HG02798 (cell line): ENCODE measurements at regions not wholly inside any gene's neighbourhood (a gene's known extent, or its start where the extent isn't known, plus 50 kb on each side); places are given as distances from the start of the nearest gene placed in this dataset.
"Not testable (repeated sequence)": the region's sequence is repeated elsewhere in the genome, so short reads cannot be mapped to it uniquely, and the experiment has no call there.

Source experiments
- ATAC-seq: cut with Tn5 transposase; IDR thresholded peaks from one replicate; pipeline ENCODE4 v1.9.1; 2021; ENCODE audit warnings: mild to moderate bottlenecking; ENCODE audit not compliant: unreplicated experiment, poor library complexity

DNA sequence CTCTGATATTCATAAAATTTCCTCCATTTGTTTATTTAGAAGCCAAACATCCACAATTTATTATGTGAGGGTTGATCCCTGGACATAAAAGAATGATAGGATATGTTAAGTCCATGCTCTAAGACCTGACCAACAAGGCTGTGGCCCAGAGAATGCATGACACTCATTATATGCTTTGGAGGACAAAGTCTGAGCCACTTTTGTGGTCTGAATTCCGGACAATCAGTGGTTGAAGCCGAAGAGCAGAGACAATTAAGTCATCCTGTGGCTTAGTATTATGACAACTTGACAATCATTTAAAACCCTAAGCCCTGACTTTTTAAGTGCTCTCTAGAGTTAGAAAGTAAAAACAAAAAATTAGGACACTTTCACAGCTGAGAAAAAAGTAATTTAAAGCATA is 483.3 kb downstream of the PLCL1 start:
- no peak for ATAC-seq

DNA sequence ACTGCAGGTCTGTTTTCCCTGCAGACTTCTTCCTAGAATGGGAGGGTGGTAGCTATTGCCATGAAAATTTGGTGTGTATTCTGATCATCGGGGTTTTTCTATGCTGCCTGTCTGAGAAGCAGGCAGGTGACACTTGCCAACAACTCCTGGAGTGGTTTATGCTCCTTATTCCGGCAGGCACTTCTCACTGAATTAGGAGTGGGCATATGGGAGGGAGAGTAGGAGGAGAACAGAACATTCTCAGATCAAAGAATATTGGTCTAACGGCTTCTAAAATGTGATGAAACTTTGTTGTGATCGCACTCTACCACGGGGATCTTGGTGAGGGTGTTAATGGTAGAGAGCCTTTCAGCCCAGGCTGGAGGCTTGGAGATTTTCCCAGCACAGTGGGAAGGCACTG is 480.8 kb downstream of the PLCL1 start:
- no peak for ATAC-seq

DNA sequence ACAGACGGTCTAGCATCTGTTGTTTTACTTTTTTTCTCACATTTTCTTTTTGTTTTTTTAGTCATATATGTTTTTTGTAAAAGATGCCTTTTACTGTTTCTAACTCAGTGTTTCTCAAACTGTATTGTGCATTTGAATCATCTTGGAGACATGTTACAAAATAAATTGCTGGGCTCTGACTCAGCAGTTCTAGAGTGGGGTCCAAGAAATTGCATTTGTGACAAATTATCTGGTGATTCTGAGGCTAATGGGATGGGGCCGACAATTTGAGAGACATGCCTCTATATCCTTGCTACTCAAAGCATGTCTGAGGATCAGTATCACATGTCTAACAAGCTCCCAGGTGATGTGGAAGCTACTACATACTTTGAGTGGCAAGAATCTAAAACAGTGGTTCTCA is 478.8 kb downstream of the PLCL1 start:
- no peak for ATAC-seq

DNA sequence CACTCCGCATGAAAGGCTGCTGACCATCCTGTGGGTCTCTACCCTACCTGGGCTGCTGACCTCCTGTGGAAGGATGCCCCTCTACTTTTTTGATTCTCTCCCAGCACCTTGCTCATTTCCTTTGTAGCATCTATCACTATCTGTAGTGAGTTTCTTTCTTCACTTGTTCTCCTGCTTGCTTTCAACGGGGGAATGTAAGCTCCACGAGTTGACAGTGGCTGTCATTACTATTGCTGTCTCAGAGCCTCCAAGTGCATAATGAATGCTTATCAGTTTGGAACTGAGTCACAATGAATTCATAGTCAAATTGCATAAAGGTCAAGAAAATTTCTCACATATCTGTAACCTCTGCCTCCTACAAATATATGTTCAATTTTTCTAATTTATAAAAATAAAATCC is 477.7 kb downstream of the PLCL1 start:
- no peak for ATAC-seq

DNA sequence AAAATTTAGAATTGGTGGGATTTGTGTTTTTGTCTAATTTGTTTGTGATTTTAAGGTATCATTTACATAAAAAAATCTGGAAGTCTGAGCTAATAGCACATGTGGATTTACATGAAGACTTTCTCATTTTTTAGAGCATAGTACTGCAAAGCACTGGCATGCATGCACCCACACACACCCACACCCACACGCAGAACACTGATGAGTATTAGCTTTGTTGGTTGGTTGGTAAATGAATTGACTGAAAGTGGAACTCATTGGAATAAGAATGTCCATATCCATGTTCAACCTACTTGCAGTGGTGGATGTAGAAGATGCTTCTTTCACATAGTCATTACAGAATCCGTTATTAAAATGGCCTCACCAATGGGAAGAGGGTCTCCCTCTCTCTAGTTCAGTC is 475.8 kb downstream of the PLCL1 start:
- no peak for ATAC-seq

DNA sequence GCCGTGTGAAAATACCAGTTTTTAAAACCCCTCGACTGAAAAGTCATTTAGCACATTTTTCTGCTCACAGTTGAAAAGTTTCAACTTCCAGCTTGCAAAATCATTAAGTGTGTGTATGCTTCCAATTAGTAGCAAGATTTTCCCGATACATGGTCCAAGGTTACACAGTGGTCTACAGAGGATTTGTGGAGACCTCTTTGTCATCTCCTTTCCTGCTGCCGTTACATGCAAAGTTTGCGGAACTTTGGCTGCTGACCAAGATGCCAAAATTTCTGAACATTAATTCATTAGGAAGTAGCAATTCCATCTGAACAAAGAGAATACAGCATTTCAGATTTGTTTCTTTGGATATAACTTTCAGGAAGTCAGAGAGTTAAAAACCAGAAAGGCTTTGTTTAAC is 474.6 kb downstream of the PLCL1 start:
- ATAC-seq = no peak

DNA sequence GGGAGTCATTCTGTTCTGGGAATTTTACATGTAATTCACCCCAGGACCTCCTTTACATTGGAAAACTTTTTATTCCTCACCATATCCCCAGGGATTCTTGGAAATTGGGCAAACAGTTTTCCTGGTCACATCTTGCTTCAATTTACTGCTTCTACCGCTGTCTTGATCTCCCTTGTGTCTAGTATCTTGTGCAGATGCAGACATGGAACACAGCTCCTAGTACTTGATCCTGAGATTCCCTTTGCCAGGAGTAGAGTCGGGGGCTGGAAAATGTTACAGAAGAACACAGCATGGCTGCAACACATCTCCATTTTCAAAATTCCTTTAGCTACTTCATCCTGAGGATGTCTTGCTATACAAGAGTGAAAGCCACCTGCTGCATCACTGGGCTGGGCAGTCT is 472.8 kb downstream of the PLCL1 start:
- no peak for ATAC-seq

DNA sequence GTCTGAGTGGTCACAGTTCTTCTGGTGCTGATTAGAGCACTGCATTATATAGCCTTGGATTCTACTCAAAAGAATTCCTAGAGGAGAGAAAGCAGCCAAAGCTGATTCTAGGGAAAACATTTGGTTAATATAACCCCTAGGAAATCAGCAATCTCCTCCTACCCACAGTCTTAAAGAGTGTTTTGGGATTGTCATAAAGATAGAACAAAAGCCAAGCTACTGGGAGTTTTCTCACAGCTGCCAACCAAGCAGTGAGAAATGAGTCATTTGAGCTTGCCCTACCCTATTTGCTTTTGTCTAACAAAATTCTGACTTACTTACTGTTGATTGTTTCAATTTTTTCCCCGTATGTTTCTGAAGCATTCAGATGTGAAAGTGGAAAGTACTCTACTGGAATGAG is 469.3 kb downstream of the PLCL1 start:
- ATAC-seq = no peak

DNA sequence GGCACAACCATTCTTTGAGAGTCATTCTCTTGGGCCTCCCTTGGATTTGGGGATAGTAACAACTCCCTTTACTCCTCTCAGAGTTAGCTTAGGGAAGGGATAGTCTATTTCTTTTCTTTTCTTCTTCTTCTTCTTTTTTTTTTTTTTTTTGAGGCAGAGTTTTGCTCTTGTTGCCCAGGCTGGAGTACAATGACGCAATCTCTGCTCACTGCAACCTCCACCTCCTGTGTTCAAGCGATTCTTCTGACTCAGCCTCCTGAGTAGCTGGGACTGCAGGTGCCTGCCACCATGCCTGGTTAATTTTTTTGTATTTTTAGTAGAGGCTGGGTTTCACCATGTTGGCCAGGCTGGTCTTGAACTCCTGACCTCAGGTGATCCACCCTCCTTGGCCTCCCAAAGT is 465.8 kb downstream of the PLCL1 start:
- not testable (repeated sequence) for ATAC-seq

DNA sequence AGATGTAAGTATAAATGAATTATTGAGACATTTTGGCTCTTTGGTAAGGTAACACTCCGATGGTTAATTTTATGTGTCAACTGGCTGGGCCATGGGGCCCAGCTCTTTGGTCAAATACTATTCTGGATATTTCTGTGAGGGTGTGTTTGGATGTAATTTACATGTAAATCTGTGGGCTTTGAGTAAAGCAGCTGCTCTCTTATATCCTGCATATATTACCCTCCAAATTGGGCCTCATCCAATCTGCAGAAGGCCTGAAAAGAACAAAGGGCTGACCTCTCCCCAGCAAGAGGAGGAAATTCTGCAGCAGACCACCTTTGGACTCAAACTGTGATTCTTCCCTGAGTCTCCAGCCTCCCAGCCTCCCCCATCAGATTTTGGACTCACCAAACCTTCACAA is 464.1 kb downstream of the PLCL1 start:
- ATAC-seq = no peak

DNA sequence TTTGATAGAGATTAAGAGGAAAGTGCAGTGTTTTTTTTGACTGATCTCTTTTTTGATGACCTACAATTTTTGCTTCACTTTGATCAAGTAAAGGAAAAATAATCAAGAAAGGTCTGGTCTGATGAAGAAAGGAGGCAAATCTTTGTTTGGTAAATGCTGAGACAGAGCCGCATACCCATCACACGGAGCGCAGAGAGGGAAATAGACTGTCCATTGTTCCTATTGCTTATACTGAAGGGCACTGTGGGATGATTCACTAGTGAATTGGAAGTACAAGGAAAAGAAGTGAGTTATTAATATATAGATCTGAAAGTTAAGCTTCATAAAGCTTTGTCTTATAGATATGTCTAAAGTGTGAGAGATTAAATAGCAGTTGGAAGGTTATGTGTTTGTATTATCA is 455.1 kb downstream of the PLCL1 start:
- no peak for ATAC-seq

DNA sequence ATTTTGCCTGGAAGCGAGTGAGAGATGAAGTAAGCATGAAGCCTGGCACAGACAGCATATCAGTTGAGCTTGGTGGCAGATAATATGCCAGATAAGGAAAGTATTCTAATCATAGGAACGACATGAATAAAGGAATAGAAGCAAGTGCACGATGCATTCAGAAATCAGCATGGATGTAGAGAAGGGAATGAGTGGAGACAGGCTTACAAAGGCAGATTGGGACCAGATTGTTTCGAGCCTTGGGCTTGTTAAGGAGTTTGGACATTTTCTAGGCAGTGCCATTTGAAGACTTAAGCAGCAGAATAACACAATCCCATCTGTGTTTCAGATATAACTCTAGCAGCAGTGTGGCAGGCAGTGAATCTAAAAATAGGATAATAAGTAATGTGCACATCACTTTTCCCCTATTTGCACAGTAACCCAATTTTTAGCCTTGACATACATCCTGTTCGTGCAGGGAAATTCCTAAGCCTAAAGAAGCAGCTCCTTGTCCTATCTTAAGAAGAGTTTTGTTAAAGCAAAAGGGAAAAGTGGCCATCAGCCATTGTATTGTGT is 450.2 kb downstream of the PLCL1 start:
- no peak for ATAC-seq

DNA sequence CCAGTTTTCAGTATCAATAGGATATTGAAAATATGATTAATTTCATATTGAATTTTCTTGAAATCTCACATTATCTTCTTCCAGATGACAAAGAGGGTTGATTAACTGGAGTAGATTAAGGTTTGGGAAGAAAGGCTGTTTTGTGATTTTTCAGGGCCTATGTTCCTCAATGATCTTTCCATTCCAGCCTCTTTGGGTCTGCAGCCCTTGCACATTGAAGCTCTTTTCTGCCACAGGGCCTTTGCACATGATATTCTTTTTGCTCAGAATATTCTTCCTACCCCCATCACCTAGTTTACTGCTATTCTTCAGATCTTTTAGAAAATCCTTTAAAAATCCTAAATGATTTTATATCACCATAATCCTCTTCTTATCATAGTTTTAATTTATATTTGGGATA is 449.6 kb downstream of the PLCL1 start:
- ATAC-seq = no peak

DNA sequence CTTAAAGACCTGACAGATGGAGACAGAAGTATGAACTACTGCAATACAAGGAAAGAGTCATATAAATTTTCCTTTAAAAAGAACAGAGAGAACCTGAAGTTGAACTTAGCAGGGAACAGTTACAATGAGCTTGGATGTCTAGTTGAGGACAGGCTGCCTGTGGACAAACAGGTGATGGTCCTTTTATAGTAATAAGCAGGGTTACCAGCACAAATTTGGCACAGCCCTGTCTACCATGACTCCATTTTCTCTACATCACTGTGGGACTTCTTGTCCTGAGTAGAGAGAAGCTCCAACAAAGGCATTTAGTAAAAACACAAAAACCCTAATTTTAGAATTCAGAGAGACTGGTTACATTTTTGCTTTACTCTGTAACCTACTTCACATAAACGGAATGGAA is 448.1 kb downstream of the PLCL1 start:
- no peak for ATAC-seq

DNA sequence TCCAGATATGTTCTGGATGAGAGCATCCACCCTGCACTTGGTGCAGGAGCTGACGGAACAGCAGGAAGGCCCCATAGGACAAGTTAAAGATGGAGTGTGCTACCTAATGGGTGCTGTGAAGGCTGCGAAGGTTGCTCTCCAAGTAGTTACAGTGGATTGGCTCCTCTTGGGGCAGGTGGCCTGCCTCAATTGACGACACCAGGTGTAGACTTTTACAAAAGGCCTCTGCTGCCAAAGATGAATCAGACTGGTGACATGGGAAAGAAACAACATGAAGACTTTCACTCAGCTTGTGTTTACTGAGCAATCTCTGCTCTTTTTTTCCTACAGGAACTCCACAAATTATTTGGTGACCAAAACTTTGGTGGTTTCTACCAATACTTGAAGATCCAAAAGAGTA is 437.7 kb downstream of the PLCL1 start:
- no peak for ATAC-seq

DNA sequence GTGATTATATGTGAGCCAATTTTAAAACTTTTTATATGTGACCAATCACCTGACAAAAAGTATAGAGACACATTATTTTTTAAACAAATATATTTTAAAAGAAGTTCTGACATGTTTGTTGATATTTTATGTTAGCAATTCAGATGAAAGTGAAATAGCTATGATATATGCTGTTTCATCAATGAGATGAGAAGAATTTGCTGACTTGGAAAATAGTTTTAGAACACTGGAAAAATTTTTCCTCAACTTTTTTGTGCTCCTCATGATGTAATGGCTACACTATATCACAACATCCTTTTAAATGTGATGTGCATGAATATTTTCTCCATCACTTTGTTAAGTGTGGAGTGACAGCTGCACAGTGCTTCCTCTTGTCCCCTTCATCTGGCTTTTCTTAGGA is 434.0 kb downstream of the PLCL1 start:
- no peak for ATAC-seq

DNA sequence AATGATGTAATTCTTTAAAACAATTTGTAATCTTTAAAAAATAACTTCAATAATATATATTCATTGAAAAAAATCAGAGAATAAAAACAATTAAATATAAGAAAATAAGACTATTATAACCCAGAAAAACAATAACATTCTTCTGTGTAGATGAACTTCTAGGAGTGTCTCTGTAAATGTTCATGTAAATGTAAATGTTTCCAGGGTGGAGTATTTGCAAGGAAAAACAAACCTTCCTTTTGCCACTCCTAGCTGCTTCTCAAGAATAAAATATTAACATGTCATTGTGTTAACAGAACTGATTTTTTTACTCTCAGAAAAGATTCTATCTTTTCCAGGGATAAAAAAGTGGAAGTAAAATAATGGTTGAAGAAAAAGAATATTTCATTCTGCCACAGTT is 431.9 kb downstream of the PLCL1 start:
- ATAC-seq = no peak

DNA sequence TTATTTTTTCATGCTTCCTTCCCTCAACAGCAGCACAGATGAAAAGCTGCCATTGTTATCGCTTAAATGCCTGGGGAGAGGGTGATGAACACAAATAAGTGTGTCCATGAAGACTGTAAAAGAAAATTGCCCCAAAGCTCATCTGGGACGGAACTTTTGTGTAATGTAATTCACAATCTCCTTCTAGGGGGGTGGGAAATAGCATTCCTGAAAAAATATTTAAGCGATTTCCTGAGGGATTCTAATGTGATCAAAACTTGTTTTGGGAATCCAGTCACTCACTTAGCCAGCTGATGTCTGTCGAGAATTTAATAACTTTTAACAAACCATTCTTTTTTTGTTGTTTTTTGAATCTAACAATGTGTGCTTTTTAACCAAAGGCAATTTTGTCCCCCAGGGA is 427.9 kb downstream of the PLCL1 start:
- no peak for ATAC-seq

DNA sequence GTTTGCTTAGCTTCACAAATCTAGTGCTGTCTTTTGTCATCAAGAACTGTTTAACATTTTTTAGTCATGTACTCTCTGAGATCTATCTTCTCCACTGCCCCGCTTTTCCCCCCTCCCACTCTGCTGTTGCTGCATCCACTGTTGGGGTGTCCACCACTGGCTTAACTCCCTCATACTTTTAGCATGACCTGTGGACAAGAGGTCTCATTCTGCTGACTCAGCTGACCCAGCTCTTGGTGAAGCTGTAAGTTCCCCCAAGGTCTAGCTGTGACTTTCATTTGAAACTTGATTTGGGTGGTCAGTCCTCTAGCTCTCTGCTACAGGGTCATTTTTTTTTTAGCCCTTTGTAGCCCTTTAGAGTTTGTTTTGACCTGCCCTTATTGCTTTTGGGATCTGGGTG is 427.2 kb downstream of the PLCL1 start:
- no peak for ATAC-seq

DNA sequence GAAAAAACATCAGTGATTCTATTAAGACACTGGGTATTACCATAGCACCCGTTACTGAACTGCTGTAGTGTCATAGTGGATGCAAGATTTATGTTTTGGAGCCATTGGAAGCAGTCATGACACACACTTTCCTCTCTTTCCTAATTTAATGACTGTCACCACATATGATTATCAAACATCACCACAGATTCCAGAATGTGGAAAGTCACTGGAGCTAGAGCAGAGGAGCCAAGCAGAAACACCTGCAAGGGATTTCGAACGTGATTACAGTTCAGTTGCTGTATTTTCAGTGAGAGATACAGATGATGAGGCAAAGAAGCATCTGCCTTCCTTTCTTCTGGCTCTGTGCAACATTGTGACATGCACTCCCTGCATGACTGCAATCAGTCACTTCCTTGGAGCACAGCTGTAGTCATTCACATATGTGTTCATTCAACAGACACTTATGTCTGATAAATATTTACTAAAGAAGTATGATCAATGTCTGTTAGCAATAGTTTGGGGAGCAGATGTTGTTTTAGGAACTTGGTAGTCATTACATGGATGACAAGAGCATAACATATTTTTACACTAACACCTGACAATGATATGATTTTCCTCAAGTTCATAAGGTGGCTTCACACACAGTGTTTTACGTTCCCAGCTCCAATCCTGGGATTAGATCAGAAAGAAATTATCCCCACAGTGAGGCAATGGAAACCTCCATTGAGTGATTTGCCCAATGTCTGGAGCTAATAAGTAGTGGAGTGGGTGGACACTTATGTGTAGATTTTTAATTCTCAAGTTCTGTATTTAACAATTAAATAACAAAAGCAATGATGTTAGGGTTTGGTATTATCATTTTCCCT is 416.6 kb downstream of the PLCL1 start:
- no peak for ATAC-seq

DNA sequence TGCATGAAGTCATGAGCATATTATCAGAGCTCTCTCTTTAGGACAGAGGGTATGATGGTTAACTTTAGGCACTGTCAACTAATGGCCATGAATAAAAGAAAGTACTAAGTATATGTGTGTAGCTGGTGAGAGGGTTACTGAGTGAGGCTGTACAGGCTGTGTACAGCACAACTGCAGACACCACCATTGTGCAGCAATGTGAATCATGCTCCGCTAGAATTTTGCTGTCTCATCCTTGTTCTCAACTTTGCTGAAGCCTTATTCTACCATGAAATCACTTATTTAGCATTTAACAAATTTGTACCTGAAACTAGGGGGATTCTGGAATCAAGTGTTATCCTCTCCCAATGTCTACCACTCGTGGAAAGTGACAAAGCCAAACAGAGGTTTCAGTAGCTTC is 414.9 kb downstream of the PLCL1 start:
- ATAC-seq = no peak

DNA sequence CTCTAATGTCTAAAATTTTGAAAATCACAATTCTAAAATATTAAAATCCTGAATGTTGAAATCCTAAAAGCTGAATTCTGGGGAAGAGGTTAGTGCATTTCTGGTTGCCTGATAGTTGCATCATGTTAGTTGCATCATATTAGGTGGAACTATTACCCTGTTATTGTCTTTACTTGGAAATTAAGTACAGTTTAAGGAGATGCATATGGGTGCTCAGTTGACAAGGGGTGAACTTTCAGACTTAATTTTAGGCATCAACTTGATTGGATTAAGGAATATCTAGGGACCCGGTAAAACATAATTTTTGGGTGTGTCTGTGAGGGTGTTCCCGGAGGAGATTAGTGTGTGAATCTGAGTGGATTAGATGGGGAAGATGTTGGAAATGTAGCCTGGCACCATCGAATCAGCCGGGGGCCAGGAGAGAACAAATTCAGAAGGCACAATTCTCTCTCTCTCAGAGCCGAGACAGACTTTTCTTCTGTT is 409.8 kb downstream of the PLCL1 start:
- ATAC-seq = no peak
